ENCODE measurements at regions not wholly inside any gene's neighbourhood (a gene's known extent, or its start where the extent isn't known, plus 50 kb on each side); places are given as distances from the start of the nearest gene placed in this dataset.

GRCh38 chr12:59142183-59142790, 222.0 kb upstream of the LRIG3 start:
- Histone ChIP-seq H3K4me1 (no peaks in the 10 kb centered on the region), H3K4me3 (no peak overlapping the region), H3K36me3 (no peaks in the 10 kb centered on the region), H3K27ac (no peak overlapping the region), H3K9me3 (no peaks in the 10 kb centered on the region), H3K27me3 (no peaks in the 10 kb centered on the region)
- TF ChIP-seq CTCF (IDR thresholded peaks at IDR 0.05) = no peak
- ATAC-seq (no peak), DNase-seq (no peak)
- intact Hi-C loops (cut with DNase I) = no loop called here

- Histone ChIP-seq H3K4me3 (no peak overlapping the region), H3K27me3 (no peaks in the 10 kb centered on the region), H3K36me3 (no peaks in the 10 kb centered on the region), H3K4me1 (no peaks in the 10 kb centered on the region), H3K27ac (no peak overlapping the region), H3K9me3 (no peaks in the 10 kb centered on the region)
- no peak for ATAC-seq
- TF ChIP-seq CTCF (IDR thresholded peaks at IDR 0.05) = no peak
- intact Hi-C loops (cut with DNase I) = no loop called here
- DNase-seq = no peak
These were observed 214.4 kb upstream of the LRIG3 start for GRCh38 chr12:59134750-59135149.

- intact Hi-C loops (cut with DNase I) = no loop called here
- no peak for TF ChIP-seq CTCF (IDR thresholded peaks at IDR 0.05)
These were observed 211.2 kb upstream of the LRIG3 start for GRCh38 chr12:59131462-59131861.

GRCh38 chr12:59122784-59123183, 202.5 kb upstream of the LRIG3 start:
- intact Hi-C loops (cut with DNase I) = no loop called here
- Histone ChIP-seq H3K36me3 (no peaks in the 10 kb centered on the region), H3K4me1 (no peaks in the 10 kb centered on the region), H3K27me3 (no peaks in the 10 kb centered on the region), H3K9me3 (no peaks in the 10 kb centered on the region), H3K27ac (no peak overlapping the region), H3K4me3 (no peak overlapping the region)
- no peak for DNase-seq
- TF ChIP-seq CTCF (IDR thresholded peaks at IDR 0.05) = no peak
- no peak for ATAC-seq

More at GRCh38 chr12:59131462-59131861, 211.2 kb upstream of the LRIG3 start:
- H3K4me1 ChIP-seq = no peaks in the 10 kb centered on the region
- no peaks in the 10 kb centered on the region for H3K36me3 ChIP-seq
- no peaks in the 10 kb centered on the region for H3K27me3 ChIP-seq
- DNase-seq (no peak), ATAC-seq (no peak)
- H3K9me3 ChIP-seq = no peaks in the 10 kb centered on the region
- no peak overlapping the region for H3K4me3 ChIP-seq
- no peak overlapping the region for H3K27ac ChIP-seq

GRCh38 chr12:59121451-59121850, 201.1 kb upstream of the LRIG3 start:
- Histone ChIP-seq H3K4me1 (no peaks in the 10 kb centered on the region), H3K27me3 (no peaks in the 10 kb centered on the region), H3K27ac (no peak overlapping the region), H3K4me3 (no peak overlapping the region), H3K9me3 (no peaks in the 10 kb centered on the region), H3K36me3 (no peaks in the 10 kb centered on the region)
- TF ChIP-seq CTCF (IDR thresholded peaks at IDR 0.05) = no peak
- ATAC-seq (no peak), DNase-seq (no peak)
- intact Hi-C loops (cut with DNase I) = no loop called here

- H3K4me3 ChIP-seq = no peak overlapping the region
- no peaks in the 10 kb centered on the region for H3K36me3 ChIP-seq
- intact Hi-C loops (cut with DNase I) = no loop called here
- TF ChIP-seq CTCF (IDR thresholded peaks at IDR 0.05) = no peak
- ATAC-seq (no peak), DNase-seq (no peak)
- H3K9me3 ChIP-seq = no peaks in the 10 kb centered on the region
- H3K27me3 ChIP-seq = no peaks in the 10 kb centered on the region
- H3K4me1 ChIP-seq = no peaks in the 10 kb centered on the region
- H3K27ac ChIP-seq = no peak overlapping the region
These were observed 199.4 kb upstream of the LRIG3 start for GRCh38 chr12:59119676-59120075.

All from upper lobe of right lung (tissue), 1 donor.